ENCODE measurements at regions not wholly inside any gene's neighbourhood (a gene's known extent, or its start where the extent isn't known, plus 50 kb on each side); places are given as distances from the start of the nearest gene placed in this dataset.

GRCh38 chr14:104424406-104425072, 155.0 kb upstream of the C14orf180 start:
- Histone ChIP-seq H3K4me3 (ENCODE audit: low read length in 2 of 2) (no peak overlapping the region), H3K9me3 (ENCODE audit: control insufficient read depth in 2 of 2, low read length in 2 of 2) (no peaks in the 10 kb centered on the region), H3K27ac (ENCODE audit: low read length) (no peak overlapping the region), H3K4me1 (ENCODE audit: control insufficient read depth, insufficient read depth, low read length) (no peaks in the 10 kb centered on the region), H3K27me3 (ENCODE audit: control insufficient read depth in 1 of 2, insufficient read depth in 2 of 2, low read length in 2 of 2) (peaks cover 0 to 4% of the 10 kb centered on the region in 2 donors), H3K36me3 (ENCODE audit: control insufficient read depth in 2 of 2, insufficient read depth in 2 of 2, low read length in 2 of 2) (no peaks in the 10 kb centered on the region), H3K9ac (ENCODE audit: low read length in 2 of 2) (no peak overlapping the region)

GRCh38 chr14:104425171-104425681, 154.3 kb upstream of the C14orf180 start:
- H3K9me3 ChIP-seq (ENCODE audit: control insufficient read depth in 2 of 2, low read length in 2 of 2): no peaks in the 10 kb centered on the region
- no peaks in the 10 kb centered on the region for H3K36me3 ChIP-seq (ENCODE audit: control insufficient read depth in 2 of 2, insufficient read depth in 2 of 2, low read length in 2 of 2)
- no peak overlapping the region for H3K27ac ChIP-seq (ENCODE audit: low read length)
- H3K4me3 ChIP-seq (ENCODE audit: low read length in 2 of 2): no peak overlapping the region
- peaks cover 0 to 4% of the 10 kb centered on the region in 2 donors for H3K27me3 ChIP-seq (ENCODE audit: control insufficient read depth in 1 of 2, insufficient read depth in 2 of 2, low read length in 2 of 2)
- H3K9ac ChIP-seq (ENCODE audit: low read length in 2 of 2): no peak overlapping the region
- no peaks in the 10 kb centered on the region for H3K4me1 ChIP-seq (ENCODE audit: control insufficient read depth, insufficient read depth, low read length)

GRCh38 chr14:104425763-104426646, 153.6 kb upstream of the C14orf180 start:
- Histone ChIP-seq H3K9ac (ENCODE audit: low read length in 2 of 2) (no peak overlapping the region), H3K27me3 (ENCODE audit: control insufficient read depth in 1 of 2, insufficient read depth in 2 of 2, low read length in 2 of 2) (peaks cover 0 to 4% of the 10 kb centered on the region in 2 donors), H3K4me1 (ENCODE audit: control insufficient read depth, insufficient read depth, low read length) (no peaks in the 10 kb centered on the region), H3K27ac (ENCODE audit: low read length) (no peak overlapping the region), H3K9me3 (ENCODE audit: control insufficient read depth in 2 of 2, low read length in 2 of 2) (no peaks in the 10 kb centered on the region), H3K36me3 (ENCODE audit: control insufficient read depth in 2 of 2, insufficient read depth in 2 of 2, low read length in 2 of 2) (no peaks in the 10 kb centered on the region), H3K4me3 (ENCODE audit: low read length in 2 of 2) (no peak overlapping the region)

- Histone ChIP-seq H3K9me3 (ENCODE audit: control insufficient read depth in 2 of 2, low read length in 2 of 2) (no peaks in the 10 kb centered on the region), H3K36me3 (ENCODE audit: control insufficient read depth in 2 of 2, insufficient read depth in 2 of 2, low read length in 2 of 2) (no peaks in the 10 kb centered on the region), H3K27ac (ENCODE audit: low read length) (no peak overlapping the region), H3K4me1 (ENCODE audit: control insufficient read depth, insufficient read depth, low read length) (no peaks in the 10 kb centered on the region), H3K27me3 (ENCODE audit: control insufficient read depth in 1 of 2, insufficient read depth in 2 of 2, low read length in 2 of 2) (peaks cover 0 to 4% of the 10 kb centered on the region in 2 donors), H3K4me3 (ENCODE audit: low read length in 2 of 2) (no peak overlapping the region), H3K9ac (ENCODE audit: low read length in 2 of 2) (no peak overlapping the region)
These were observed 152.3 kb upstream of the C14orf180 start for GRCh38 chr14:104427131-104427851.

GRCh38 chr14:104428333-104428851, 151.2 kb upstream of the C14orf180 start:
- Histone ChIP-seq H3K27me3 (ENCODE audit: control insufficient read depth in 1 of 2, insufficient read depth in 2 of 2, low read length in 2 of 2) (peaks cover 0 to 4% of the 10 kb centered on the region in 2 donors), H3K9me3 (ENCODE audit: control insufficient read depth in 2 of 2, low read length in 2 of 2) (no peaks in the 10 kb centered on the region), H3K9ac (ENCODE audit: low read length in 2 of 2) (no peak overlapping the region), H3K4me1 (ENCODE audit: control insufficient read depth, insufficient read depth, low read length) (no peaks in the 10 kb centered on the region), H3K36me3 (ENCODE audit: control insufficient read depth in 2 of 2, insufficient read depth in 2 of 2, low read length in 2 of 2) (no peaks in the 10 kb centered on the region), H3K4me3 (ENCODE audit: low read length in 2 of 2) (no peak overlapping the region), H3K27ac (ENCODE audit: low read length) (no peak overlapping the region)

GRCh38 chr14:104428860-104429259, 150.7 kb upstream of the C14orf180 start:
- Histone ChIP-seq H3K9me3 (ENCODE audit: control insufficient read depth in 2 of 2, low read length in 2 of 2) (no peaks in the 10 kb centered on the region), H3K4me3 (ENCODE audit: low read length in 2 of 2) (no peak overlapping the region), H3K4me1 (ENCODE audit: control insufficient read depth, insufficient read depth, low read length) (no peaks in the 10 kb centered on the region), H3K27me3 (ENCODE audit: control insufficient read depth in 1 of 2, insufficient read depth in 2 of 2, low read length in 2 of 2) (peaks cover 0 to 4% of the 10 kb centered on the region in 2 donors), H3K27ac (ENCODE audit: low read length) (no peak overlapping the region), H3K9ac (ENCODE audit: low read length in 2 of 2) (no peak overlapping the region), H3K36me3 (ENCODE audit: control insufficient read depth in 2 of 2, insufficient read depth in 2 of 2, low read length in 2 of 2) (no peaks in the 10 kb centered on the region)

- Histone ChIP-seq H3K9me3 (ENCODE audit: control insufficient read depth in 2 of 2, low read length in 2 of 2) (no peaks in the 10 kb centered on the region), H3K4me3 (ENCODE audit: low read length in 2 of 2) (no peak overlapping the region), H3K9ac (ENCODE audit: low read length in 2 of 2) (no peak overlapping the region), H3K4me1 (ENCODE audit: control insufficient read depth, insufficient read depth, low read length) (no peaks in the 10 kb centered on the region), H3K27ac (ENCODE audit: low read length) (no peak overlapping the region), H3K27me3 (ENCODE audit: control insufficient read depth in 1 of 2, insufficient read depth in 2 of 2, low read length in 2 of 2) (peaks cover 0 to 4% of the 10 kb centered on the region in 2 donors), H3K36me3 (ENCODE audit: control insufficient read depth in 2 of 2, insufficient read depth in 2 of 2, low read length in 2 of 2) (no peaks in the 10 kb centered on the region)
These were observed 150.2 kb upstream of the C14orf180 start for GRCh38 chr14:104429291-104429861.

GRCh38 chr14:104431351-104431928, 148.1 kb upstream of the C14orf180 start:
- H3K4me3 ChIP-seq (ENCODE audit: low read length in 2 of 2): no peak overlapping the region
- no peaks in the 10 kb centered on the region for H3K9me3 ChIP-seq (ENCODE audit: control insufficient read depth in 2 of 2, low read length in 2 of 2)
- H3K4me1 ChIP-seq (ENCODE audit: control insufficient read depth, insufficient read depth, low read length): peaks cover 9% of the 10 kb centered on the region
- no peak overlapping the region for H3K27ac ChIP-seq (ENCODE audit: low read length)
- H3K36me3 ChIP-seq (ENCODE audit: control insufficient read depth in 2 of 2, insufficient read depth in 2 of 2, low read length in 2 of 2): no peaks in the 10 kb centered on the region
- no peaks in the 10 kb centered on the region for H3K27me3 ChIP-seq (ENCODE audit: control insufficient read depth in 1 of 2, insufficient read depth in 2 of 2, low read length in 2 of 2)
- no peak overlapping the region for H3K9ac ChIP-seq (ENCODE audit: low read length in 2 of 2)

- no peaks in the 10 kb centered on the region for H3K36me3 ChIP-seq (ENCODE audit: control insufficient read depth in 2 of 2, insufficient read depth in 2 of 2, low read length in 2 of 2)
- H3K4me3 ChIP-seq (ENCODE audit: low read length in 2 of 2): no peak overlapping the region
- H3K9me3 ChIP-seq (ENCODE audit: control insufficient read depth in 2 of 2, low read length in 2 of 2): no peaks in the 10 kb centered on the region
- peaks cover 14% of the 10 kb centered on the region for H3K4me1 ChIP-seq (ENCODE audit: control insufficient read depth, insufficient read depth, low read length)
- H3K27me3 ChIP-seq (ENCODE audit: control insufficient read depth in 1 of 2, insufficient read depth in 2 of 2, low read length in 2 of 2): no peaks in the 10 kb centered on the region
- no peak overlapping the region for H3K9ac ChIP-seq (ENCODE audit: low read length in 2 of 2)
- no peak overlapping the region for H3K27ac ChIP-seq (ENCODE audit: low read length)
These were observed 147.5 kb upstream of the C14orf180 start for GRCh38 chr14:104431929-104432541.

All from stomach smooth muscle (tissue), 2 donors.